HCT116 (cell line): ENCODE measurements at regions not wholly inside any gene's neighbourhood (a gene's known extent, or its start where the extent isn't known, plus 50 kb on each side); places are given as distances from the start of the nearest gene placed in this dataset.

Source experiments
- ATAC-seq: fragments of 200-7000 bp; cut with Tn5 transposase; 2 replicates; pipeline ENCODE4 v1.9.1; 2020; ENCODE audit warnings: mild to moderate bottlenecking, moderate library complexity
- BruUV-seq: library from RNA; stranded (reverse); fragments of 400-500 nt; replicated peaks from 2 replicates; lab custom pipeline; 2021; lab: Mats Ljungman, UMichigan
- CTCF ChIA-PET: fragments of 300-600 bp; sonication (Branson Sonifier 250); formaldehyde crosslinking; loops from one replicate; lab custom pipeline; 2021; ENCODE audit warnings: antibody characterized with exemption; lab: Charles Lee
- POLR2A ChIA-PET: fragments of 300-600, 350-600 bp; sonication (Branson Sonifier 250); formaldehyde crosslinking; loops from one replicate; lab custom pipeline; 2021; ENCODE audit warnings: antibody characterized with exemption; lab: Charles Lee
- RAD21 ChIA-PET, 2 experiments: fragments of 300-600 bp; sonication (Branson Sonifier 250); formaldehyde crosslinking; loops; one replicate each; lab custom pipeline; 2023; ENCODE audit warnings: low total read pairs in 2 of 2; ENCODE audit not compliant: uncharacterized antibody in 2 of 2, unreplicated experiment in 2 of 2, low non-redundant PET in 1 of 2; lab: Charles Lee
- DNase-seq: peaks from one replicate; pipeline ENCODE4 v3.0.0-alpha.2; 2010; ENCODE audit warnings: low read depth, low spot score
- H2AFZ ChIP-seq: fragments of 200-600 bp; shearing (Covaris generic), sonication (generic); 2 replicates; pipeline ENCODE4 v1.6.1; 2017; ENCODE audit warnings: low read depth, mixed run types, mixed read lengths, antibody characterized with exemption, low read length; ENCODE audit not compliant: poor library complexity, severe bottlenecking
- H3K27ac ChIP-seq: 2 replicates; pipeline ENCODE4 v1.5.1; 2012; ENCODE audit warnings: low read depth, low read length
- H3K27me3 ChIP-seq: fragments of 200-600 bp; sonication (generic); 2 replicates; pipeline ENCODE4 v1.6.1; 2016; ENCODE audit warnings: mixed run types, low read length, mixed read lengths; ENCODE audit not compliant: insufficient read depth
- H3K36me3 ChIP-seq, 2 experiments: fragments of 200-500 bp in 1 of 2; fragments of 200-600 bp in 1 of 2; sonication (Bioruptor generic) in 1 of 2; sonication (generic) in 1 of 2; 2 replicates each; pipeline versions ENCODE4 v1.5.1 to v1.6.1; 2014 to 2016; ENCODE audit warnings: low read length in 2 of 2, inconsistent platforms in 1 of 2, mixed read lengths in 1 of 2, mixed run types in 1 of 2; ENCODE audit not compliant: insufficient read depth in 2 of 2, control insufficient read depth in 1 of 2
- H3K4me1 ChIP-seq, 2 experiments: fragments of 200-600 bp in 1 of 2; sonication (generic) in 1 of 2; 2 replicates each; pipeline versions ENCODE4 v1.5.1 to v1.6.1; 2012 to 2017; ENCODE audit warnings: low read length in 2 of 2, inconsistent platforms in 1 of 2, mild to moderate bottlenecking in 1 of 2, mixed read lengths in 1 of 2, mixed run types in 1 of 2, moderate library complexity in 1 of 2; ENCODE audit not compliant: insufficient read depth in 2 of 2, control insufficient read depth in 1 of 2
- H3K4me2 ChIP-seq: fragments of 200-600 bp; sonication (generic); 2 replicates; pipeline ENCODE4 v1.6.1; 2017; ENCODE audit warnings: mixed run types, low read length, mixed read lengths
- H3K4me3 ChIP-seq, 2 experiments: fragments of 200-600 bp in 1 of 2; sonication (generic) in 1 of 2; replicated peaks in 1 of 2; 2 replicates each; pipeline ENCODE4 v1.5.1; 2011 to 2016; ENCODE audit warnings: low read length in 2 of 2, control low read depth in 1 of 2, low read depth in 1 of 2, mild to moderate bottlenecking in 1 of 2, mixed read lengths in 1 of 2, mixed run types in 1 of 2
- H3K79me2 ChIP-seq: fragments of 200-600 bp; sonication (generic); 2 replicates; pipeline ENCODE4 v1.6.1; 2017; ENCODE audit warnings: mild to moderate bottlenecking, mixed run types, low read length, moderate library complexity, mixed read lengths; ENCODE audit not compliant: insufficient read depth
- H3K9ac ChIP-seq: fragments of 200-600 bp; sonication (generic); 2 replicates; pipeline ENCODE4 v1.6.1; 2016; ENCODE audit warnings: low read length, mixed read lengths
- H3K9me2 ChIP-seq: fragments of 200-600 bp; sonication (generic), shearing (Covaris generic); 2 replicates; pipeline ENCODE4 v1.6.1; 2017; ENCODE audit warnings: mixed run types, mild to moderate bottlenecking, moderate library complexity; ENCODE audit not compliant: insufficient read depth
- H3K9me3 ChIP-seq, 2 experiments: fragments of 200-500 bp in 1 of 2; fragments of 200-600 bp in 1 of 2; sonication (Bioruptor generic) in 1 of 2; sonication (generic) in 1 of 2; 2 replicates each; pipeline ENCODE4 v1.6.1; 2014 to 2017; ENCODE audit warnings: low read length in 2 of 2, mixed read lengths in 2 of 2, inconsistent platforms in 1 of 2, low read depth in 1 of 2, mild to moderate bottlenecking in 1 of 2, mixed run types in 1 of 2, moderate library complexity in 1 of 2; ENCODE audit not compliant: control insufficient read depth in 1 of 2, insufficient read depth in 1 of 2
- H4K20me1 ChIP-seq: fragments of 200-600 bp; sonication (generic), shearing (Covaris generic); 2 replicates; pipeline ENCODE4 v1.6.1; 2017; ENCODE audit warnings: mixed run types, mild to moderate bottlenecking, moderate library complexity; ENCODE audit not compliant: insufficient read depth
- CBX3 ChIP-seq: IDR thresholded peaks from 2 replicates; pipeline ENCODE4 v1.6.1; 2012; ENCODE audit warnings: low read depth
- CEBPB ChIP-seq: IDR thresholded peaks from 2 replicates; pipeline ENCODE4 v1.6.1; 2012; ENCODE audit warnings: low read depth
- EGR1 ChIP-seq: IDR thresholded peaks from 2 replicates; pipeline ENCODE4 v1.6.1; 2012; ENCODE audit warnings: low read depth
- ELF1 ChIP-seq: IDR thresholded peaks from 2 replicates; pipeline ENCODE4 v1.6.1; 2012; ENCODE audit warnings: low read depth, borderline replicate concordance
- EZH2 ChIP-seq: fragments of 200-600 bp; sonication (generic); IDR thresholded peaks from 2 replicates; pipeline ENCODE4 v1.6.1; 2017; ENCODE audit warnings: antibody characterized with exemption, mixed run types
- JUND ChIP-seq: IDR thresholded peaks from 2 replicates; pipeline ENCODE4 v1.6.1; 2012
- POLR2A ChIP-seq: IDR thresholded peaks from 2 replicates; pipeline ENCODE4 v1.7.0; 2011; ENCODE audit warnings: borderline replicate concordance; ENCODE audit not compliant: insufficient read depth, insufficient read length; ENCODE audit errors: extremely low read depth
- POLR2AphosphoS5 ChIP-seq: IDR thresholded peaks from 2 replicates; pipeline ENCODE4 v1.6.1; 2011; ENCODE audit warnings: mild to moderate bottlenecking, low read depth, low read length, moderate library complexity
- RAD21 ChIP-seq: IDR thresholded peaks from 2 replicates; pipeline ENCODE4 v1.6.1; 2012; ENCODE audit warnings: low read depth, mild to moderate bottlenecking
- SIN3A ChIP-seq: IDR thresholded peaks from 2 replicates; pipeline ENCODE4 v1.6.1; 2012; ENCODE audit warnings: low read depth
- SP1 ChIP-seq: IDR thresholded peaks from 2 replicates; pipeline ENCODE4 v1.6.1; 2012; ENCODE audit warnings: low read depth
- SRF ChIP-seq: IDR thresholded peaks from 2 replicates; pipeline ENCODE4 v1.6.1; 2012; ENCODE audit warnings: low read depth
- TCF7L2 ChIP-seq: IDR thresholded peaks from 2 replicates; pipeline ENCODE4 v1.7.0; 2011; ENCODE audit warnings: borderline replicate concordance, inconsistent platforms; ENCODE audit not compliant: insufficient read depth, insufficient read length; ENCODE audit errors: extremely low read depth
- YY1 ChIP-seq: IDR thresholded peaks from 2 replicates; pipeline ENCODE4 v1.6.1; 2011; ENCODE audit warnings: low read length, low read depth, moderate library complexity, mild to moderate bottlenecking; ENCODE audit not compliant: insufficient replicate concordance; ENCODE audit errors: extremely low read depth
- ZFX ChIP-seq: fragments of 450-650 bp; IDR thresholded peaks from 2 replicates; pipeline ENCODE4 v1.6.1; 2017
- ZNF274 ChIP-seq: fragments of 200-500 bp; sonication (Bioruptor generic); IDR thresholded peaks from 2 replicates; pipeline ENCODE4 v1.6.1; 2014; ENCODE audit warnings: mild to moderate bottlenecking, low read depth, low read length, inconsistent platforms
- intact Hi-C: fragments of 100-400 bp; cut with micrococcal nuclease; formaldehyde crosslinking; loops from 2 replicates; pipeline ENCODE4 v1.10.0; 2022
- TF ChIP-seq, protein P1 (sequence below): IDR thresholded peaks from 2 replicates; pipeline ENCODE4 v1.6.1; 2012
- TF ChIP-seq, protein P2 (sequence below): IDR thresholded peaks from 2 replicates; pipeline ENCODE4 v1.6.1; 2012; ENCODE audit warnings: low read depth
- TF ChIP-seq, protein P3 (sequence below): IDR thresholded peaks from 2 replicates; pipeline ENCODE4 v1.6.1; 2012
- TF ChIP-seq, protein P4 (sequence below), 3 experiments: fragments of 200-600 bp in 1 of 3; sonication (generic) in 1 of 3; IDR thresholded peaks in 2 of 3; conservative IDR thresholded peaks in 1 of 3; 2 replicates each; pipeline ENCODE4 v1.5.1; 2012 to 2017; ENCODE audit warnings: low read depth in 2 of 3, low read length in 2 of 3, antibody characterized with exemption in 1 of 3, borderline replicate concordance in 1 of 3, control low read depth in 1 of 3, mild to moderate bottlenecking in 1 of 3, mixed read lengths in 1 of 3, mixed run types in 1 of 3, moderate library complexity in 1 of 3; ENCODE audit not compliant: insufficient read depth in 1 of 3

DNA sequence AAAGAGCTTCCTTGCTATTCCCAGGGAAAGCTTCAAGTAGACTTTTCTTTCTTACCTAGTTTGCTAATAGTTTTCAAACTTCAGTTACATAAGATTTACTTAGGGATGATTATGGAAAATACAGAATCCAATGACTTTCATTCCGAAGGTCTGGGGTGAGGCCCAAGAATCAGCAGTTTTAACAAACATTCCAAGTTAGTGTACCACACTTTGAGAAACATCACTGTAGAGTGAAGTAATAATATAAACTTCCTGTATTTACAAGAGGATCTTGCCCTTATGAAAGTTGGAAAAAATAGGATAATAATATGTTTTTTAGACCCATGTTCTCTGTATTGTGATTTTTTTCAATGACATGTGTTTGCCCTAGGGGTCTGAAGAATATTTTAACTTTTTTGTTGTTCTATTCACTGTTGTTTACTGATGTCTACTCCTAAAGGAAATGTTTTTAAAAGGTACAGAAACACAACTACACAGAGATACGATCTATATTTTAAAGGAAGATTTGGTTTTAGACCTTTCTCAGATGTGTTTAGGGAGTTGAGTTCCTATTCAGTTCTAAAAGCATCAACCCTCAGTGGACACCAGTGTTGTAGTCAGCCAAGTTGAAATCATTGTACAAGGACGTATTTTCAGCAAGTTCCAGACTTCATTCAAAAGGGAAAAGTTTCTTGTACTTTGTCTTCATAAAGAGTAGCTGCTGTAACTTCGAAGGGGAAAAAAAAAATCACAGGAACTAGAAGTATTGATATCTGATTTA is 295.8 kb upstream of the SLC7A11 start:
- H3K36me3 ChIP-seq: no peaks in the 10 kb centered on the region
- no TSS peak for BruUV-seq
- H3K27me3 ChIP-seq: no peaks in the 10 kb centered on the region
- TF ChIP-seq SIN3A: no peak
- no peak for TF ChIP-seq ELF1
- TF ChIP-seq POLR2A: no peak
- TF ChIP-seq POLR2AphosphoS5: no peak
- no peak for TF ChIP-seq EZH2
- TF ChIP-seq, protein P1, sequence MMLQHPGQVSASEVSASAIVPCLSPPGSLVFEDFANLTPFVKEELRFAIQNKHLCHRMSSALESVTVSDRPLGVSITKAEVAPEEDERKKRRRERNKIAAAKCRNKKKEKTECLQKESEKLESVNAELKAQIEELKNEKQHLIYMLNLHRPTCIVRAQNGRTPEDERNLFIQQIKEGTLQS: no peak
- TF ChIP-seq, protein P2, sequence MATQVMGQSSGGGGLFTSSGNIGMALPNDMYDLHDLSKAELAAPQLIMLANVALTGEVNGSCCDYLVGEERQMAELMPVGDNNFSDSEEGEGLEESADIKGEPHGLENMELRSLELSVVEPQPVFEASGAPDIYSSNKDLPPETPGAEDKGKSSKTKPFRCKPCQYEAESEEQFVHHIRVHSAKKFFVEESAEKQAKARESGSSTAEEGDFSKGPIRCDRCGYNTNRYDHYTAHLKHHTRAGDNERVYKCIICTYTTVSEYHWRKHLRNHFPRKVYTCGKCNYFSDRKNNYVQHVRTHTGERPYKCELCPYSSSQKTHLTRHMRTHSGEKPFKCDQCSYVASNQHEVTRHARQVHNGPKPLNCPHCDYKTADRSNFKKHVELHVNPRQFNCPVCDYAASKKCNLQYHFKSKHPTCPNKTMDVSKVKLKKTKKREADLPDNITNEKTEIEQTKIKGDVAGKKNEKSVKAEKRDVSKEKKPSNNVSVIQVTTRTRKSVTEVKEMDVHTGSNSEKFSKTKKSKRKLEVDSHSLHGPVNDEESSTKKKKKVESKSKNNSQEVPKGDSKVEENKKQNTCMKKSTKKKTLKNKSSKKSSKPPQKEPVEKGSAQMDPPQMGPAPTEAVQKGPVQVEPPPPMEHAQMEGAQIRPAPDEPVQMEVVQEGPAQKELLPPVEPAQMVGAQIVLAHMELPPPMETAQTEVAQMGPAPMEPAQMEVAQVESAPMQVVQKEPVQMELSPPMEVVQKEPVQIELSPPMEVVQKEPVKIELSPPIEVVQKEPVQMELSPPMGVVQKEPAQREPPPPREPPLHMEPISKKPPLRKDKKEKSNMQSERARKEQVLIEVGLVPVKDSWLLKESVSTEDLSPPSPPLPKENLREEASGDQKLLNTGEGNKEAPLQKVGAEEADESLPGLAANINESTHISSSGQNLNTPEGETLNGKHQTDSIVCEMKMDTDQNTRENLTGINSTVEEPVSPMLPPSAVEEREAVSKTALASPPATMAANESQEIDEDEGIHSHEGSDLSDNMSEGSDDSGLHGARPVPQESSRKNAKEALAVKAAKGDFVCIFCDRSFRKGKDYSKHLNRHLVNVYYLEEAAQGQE: no peak
- no peak for TF ChIP-seq CBX3
- TF ChIP-seq YY1: no peak
- TF ChIP-seq, protein P3, sequence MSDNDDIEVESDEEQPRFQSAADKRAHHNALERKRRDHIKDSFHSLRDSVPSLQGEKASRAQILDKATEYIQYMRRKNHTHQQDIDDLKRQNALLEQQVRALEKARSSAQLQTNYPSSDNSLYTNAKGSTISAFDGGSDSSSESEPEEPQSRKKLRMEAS: no peak
- TF ChIP-seq ZNF274: no peak
- no peak for TF ChIP-seq SRF
- TF ChIP-seq EGR1: no peak
- no peak for TF ChIP-seq SP1
- TF ChIP-seq CEBPB: no peak
- no peak for TF ChIP-seq ZFX
- TF ChIP-seq RAD21: no peak
- no peak for TF ChIP-seq TCF7L2
- TF ChIP-seq JUND: no peak
- TF ChIP-seq, protein P4, sequence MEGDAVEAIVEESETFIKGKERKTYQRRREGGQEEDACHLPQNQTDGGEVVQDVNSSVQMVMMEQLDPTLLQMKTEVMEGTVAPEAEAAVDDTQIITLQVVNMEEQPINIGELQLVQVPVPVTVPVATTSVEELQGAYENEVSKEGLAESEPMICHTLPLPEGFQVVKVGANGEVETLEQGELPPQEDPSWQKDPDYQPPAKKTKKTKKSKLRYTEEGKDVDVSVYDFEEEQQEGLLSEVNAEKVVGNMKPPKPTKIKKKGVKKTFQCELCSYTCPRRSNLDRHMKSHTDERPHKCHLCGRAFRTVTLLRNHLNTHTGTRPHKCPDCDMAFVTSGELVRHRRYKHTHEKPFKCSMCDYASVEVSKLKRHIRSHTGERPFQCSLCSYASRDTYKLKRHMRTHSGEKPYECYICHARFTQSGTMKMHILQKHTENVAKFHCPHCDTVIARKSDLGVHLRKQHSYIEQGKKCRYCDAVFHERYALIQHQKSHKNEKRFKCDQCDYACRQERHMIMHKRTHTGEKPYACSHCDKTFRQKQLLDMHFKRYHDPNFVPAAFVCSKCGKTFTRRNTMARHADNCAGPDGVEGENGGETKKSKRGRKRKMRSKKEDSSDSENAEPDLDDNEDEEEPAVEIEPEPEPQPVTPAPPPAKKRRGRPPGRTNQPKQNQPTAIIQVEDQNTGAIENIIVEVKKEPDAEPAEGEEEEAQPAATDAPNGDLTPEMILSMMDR (IDR thresholded peaks at IDR 0.05 in 2 of 3, conservative IDR thresholded peaks at IDR 0.05 in 1 of 3; ENCODE audit: borderline replicate concordance in 1 of 3, insufficient read depth in 1 of 3, low read depth in 2 of 3, low read length in 2 of 3): no peak
- no peaks in the 10 kb centered on the region for H3K9me2 ChIP-seq
- peaks cover 0 to 11% of the 10 kb centered on the region in 2 experiments; a peak in 2 of 4 replicates for H3K4me1 ChIP-seq
- no peak overlapping the region for H3K27ac ChIP-seq
- H2AFZ ChIP-seq: no peak overlapping the region
- DNase-seq: no peak
- ChIA-PET RAD21 (no interaction called here), CTCF (interaction anchor here (1.1 kb wide), 1 partner anchor 18 kb away, joined by 4 read pairs; no protein-coding TSS in a partner anchor), POLR2A (no interaction called here)
- H3K4me2 ChIP-seq: no peak overlapping the region
- no peak overlapping the region for H3K4me3 ChIP-seq
- no peaks in the 10 kb centered on the region for H4K20me1 ChIP-seq
- no peak for ATAC-seq
- H3K9ac ChIP-seq: no peak overlapping the region
- H3K9me3 ChIP-seq: no peaks in the 10 kb centered on the region
- intact Hi-C loops: no loop called here
- H3K79me2 ChIP-seq: no peaks in the 10 kb centered on the region
